NCI-H69 (cell line): ENCODE measurements at regions not wholly inside any gene's neighbourhood (a gene's known extent, or its start where the extent isn't known, plus 50 kb on each side); places are given as distances from the start of the nearest gene placed in this dataset.

Experiments
- DNase-seq: peaks from one replicate; lab custom pipeline; 2025; lab: John Stamatoyannopoulos, UW

DNA sequence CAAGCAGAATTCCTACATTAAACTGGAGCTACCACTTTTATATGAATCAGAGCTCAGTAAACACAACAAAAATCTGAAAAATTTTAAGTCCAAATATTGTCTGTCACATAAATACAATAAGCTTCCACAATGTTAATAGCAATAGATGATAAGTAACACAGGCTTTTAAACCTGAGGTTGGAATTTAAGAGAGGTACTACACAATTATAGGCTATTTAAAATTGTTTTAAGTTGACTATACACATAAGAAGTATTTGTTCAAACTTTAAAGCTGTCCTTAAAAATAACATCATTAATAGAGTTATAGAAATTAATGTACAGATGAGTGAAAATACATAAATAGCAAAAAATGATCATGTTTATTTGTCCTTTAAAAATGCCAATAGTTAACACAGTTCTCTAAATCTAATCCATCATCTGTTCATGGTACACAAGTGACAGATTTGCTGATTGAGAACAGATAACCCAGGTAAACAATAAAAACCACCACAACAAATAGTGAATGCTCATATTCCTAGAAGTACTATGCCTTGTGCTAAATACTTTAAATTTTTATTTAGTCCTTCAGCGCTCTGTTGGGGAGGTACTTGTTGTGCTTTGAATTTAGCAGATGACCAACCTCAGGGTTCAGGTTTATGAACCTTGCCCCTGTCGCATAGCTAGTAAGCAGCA lies 382.3 kb upstream of the ID4 start:
- no peak for DNase-seq

GRCh38 chr6:19463250-19463649 lies 373.9 kb upstream of the ID4 start:
- DNase-seq = peak; percentile 51

DNA sequence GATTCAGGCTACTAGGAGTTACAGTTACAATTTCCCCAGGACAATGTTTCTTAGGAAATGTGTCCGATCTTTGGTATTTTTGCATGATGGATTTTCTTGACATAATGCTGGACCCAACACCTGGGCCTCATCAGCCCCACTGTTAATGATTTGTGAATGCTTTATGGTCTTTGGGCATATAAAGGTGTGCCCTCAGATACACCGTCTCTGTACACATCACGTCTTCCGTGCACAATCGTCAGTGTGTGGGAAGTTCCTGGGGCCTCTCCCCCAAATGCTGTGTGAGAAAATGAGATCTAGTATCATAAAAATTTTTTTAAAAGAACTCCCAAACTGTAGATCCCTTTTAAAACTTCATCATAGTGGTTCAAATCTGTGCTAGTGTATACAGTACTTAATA lies 373.2 kb upstream of the ID4 start:
- DNase-seq = no peak

GRCh38 chr6:19465256-19465655 lies 371.9 kb upstream of the ID4 start:
- peak; percentile 82 for DNase-seq

- DNase-seq = peak; percentile 92
Observed at GRCh38 chr6:19465760-19466159, 371.4 kb upstream of the ID4 start.

DNA sequence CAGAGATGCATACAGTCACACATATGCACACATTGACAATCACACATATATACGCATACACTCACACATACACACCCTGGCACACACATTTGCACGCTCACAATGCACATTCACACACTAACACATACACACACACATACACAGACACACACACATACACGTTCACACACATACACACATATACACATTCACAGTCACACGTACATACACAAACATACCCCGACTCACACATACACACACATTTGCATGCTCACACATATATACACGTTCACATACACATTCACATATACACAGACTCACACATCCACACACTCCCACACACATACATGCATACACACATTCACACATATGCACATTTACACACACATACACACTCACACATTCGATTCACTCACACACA lies 366.8 kb upstream of the ID4 start:
- no peak for DNase-seq

- peak; percentile 25 for DNase-seq
Observed at GRCh38 chr6:19472153-19472552, 365.0 kb upstream of the ID4 start.

- peak; percentile 27 for DNase-seq
Observed at GRCh38 chr6:19472850-19473249, 364.3 kb upstream of the ID4 start.

DNA sequence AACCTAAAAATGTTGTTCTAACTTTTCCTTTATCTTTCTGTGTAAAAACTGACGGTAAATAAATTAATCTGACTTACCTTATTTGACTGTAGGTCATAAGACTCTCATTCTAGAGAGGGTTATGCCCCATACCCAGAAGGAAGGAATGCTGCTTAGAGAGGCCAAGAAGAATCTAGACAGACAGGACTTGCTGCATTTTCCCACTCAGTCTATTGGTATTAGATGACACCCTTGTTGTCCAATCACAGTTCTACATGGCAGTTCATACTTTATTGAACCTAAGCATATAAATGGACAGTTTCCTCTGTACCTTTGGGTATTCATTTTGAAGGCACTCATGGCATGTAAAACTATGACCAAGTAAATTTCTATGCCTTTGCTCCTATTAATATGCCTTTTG lies 359.6 kb upstream of the ID4 start:
- DNase-seq = no peak

GRCh38 chr6:19478273-19478672 lies 358.9 kb upstream of the ID4 start:
- no peak for DNase-seq

DNA sequence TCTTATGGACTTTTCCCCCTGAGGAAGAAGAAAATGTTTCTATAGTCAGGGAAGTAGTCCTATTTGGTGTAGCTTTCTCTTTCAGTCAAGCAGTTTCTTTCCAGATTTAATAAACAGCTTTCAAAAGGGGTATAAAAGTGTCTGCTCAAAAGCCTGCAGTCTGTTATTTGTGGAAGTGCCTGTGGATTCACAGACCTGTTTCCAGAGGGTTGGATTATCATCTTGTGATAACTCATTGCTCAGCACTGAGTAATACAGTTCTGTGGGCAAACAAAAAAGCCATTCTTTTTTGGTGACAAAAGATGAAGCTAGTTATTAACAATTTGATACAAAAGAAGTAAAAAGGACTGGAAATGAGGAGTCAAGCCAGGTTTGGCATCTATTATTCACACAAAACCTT lies 358.2 kb upstream of the ID4 start:
- DNase-seq = peak; percentile 46

DNA sequence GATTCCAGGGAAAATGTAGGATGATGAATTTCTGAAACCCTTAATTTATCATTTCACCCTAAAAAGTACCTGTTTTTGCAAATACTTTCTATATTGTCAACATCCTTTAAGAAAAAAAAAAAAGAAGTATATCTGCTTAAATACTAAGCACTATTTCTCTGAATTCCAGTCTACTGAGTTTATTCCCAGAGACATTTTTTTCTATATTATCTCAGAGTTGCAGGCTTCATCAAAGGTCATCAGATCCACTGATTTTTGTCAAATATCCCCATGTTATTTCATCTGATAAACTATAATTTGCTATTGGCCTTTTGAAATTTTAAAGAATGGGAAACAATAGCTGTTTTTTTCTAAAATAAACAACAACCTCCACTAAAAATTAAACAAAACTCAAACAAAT lies 357.6 kb upstream of the ID4 start:
- no peak for DNase-seq

- DNase-seq = peak; percentile 41
Observed at GRCh38 chr6:19492636-19493405, 344.3 kb upstream of the ID4 start.

- DNase-seq = no peak
Observed at GRCh38 chr6:19501737-19502245, 335.4 kb upstream of the ID4 start.

DNA sequence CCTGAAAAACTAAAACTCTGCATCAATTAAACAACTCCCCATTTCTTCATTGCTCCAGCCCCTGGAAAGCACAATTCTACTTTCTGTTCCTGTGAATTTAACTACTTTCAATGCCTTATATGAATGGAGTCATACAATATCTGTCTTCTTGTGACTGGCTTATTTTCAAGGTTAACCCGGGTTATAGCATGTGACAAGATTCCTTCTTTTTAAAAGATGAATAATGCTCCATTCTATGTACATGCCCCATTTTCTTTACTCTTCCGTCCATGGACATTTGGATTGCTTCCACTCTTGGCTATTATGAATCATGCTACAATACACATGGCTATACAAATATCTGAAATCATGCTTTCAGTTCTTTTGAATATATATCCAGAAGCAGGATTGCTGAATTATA lies 334.9 kb upstream of the ID4 start:
- no peak for DNase-seq

DNA sequence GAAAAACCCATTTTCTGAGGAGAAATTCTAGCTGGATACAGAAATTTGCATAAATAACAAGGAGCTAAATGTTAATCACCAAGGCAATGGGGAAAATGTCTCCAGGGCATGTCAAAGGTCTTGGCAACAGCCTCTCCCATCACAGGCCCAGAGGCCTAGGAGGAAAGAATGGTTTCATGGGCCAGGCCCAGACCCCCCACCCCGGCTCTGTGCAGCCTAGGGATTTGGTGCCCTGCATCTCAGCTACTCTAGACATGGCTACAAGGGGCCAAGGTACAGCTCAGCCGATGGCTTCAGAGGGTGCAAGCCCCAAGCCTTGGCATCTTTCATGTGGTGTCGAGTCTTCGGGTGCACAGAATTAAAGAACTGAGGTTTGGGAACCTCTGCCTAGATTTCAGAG lies 321.2 kb upstream of the ID4 start:
- no peak for DNase-seq

- DNase-seq = no peak
Observed at GRCh38 chr6:19519941-19520340, 317.2 kb upstream of the ID4 start.

- DNase-seq = peak; percentile 49
Observed at GRCh38 chr6:19524366-19525186, 312.6 kb upstream of the ID4 start.

DNA sequence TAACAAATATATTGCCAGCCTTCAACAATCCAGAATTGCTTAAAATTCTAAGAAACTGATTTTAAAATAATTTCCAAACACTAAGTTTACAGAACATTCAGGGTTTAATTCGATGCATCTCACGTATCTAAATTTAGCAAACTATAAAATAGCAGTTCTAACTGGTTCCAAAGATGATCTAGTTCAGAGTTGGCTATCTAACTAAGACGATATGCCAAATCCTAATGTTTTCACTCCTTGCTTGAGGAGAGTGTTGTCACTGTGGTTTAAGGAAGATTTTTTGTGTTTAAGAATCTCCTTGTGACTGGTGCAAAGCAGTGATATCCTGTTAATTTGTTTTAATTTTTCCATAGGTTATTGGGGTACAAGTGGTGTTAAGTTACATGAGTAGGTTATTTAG lies 311.5 kb upstream of the ID4 start:
- DNase-seq = no peak

DNA sequence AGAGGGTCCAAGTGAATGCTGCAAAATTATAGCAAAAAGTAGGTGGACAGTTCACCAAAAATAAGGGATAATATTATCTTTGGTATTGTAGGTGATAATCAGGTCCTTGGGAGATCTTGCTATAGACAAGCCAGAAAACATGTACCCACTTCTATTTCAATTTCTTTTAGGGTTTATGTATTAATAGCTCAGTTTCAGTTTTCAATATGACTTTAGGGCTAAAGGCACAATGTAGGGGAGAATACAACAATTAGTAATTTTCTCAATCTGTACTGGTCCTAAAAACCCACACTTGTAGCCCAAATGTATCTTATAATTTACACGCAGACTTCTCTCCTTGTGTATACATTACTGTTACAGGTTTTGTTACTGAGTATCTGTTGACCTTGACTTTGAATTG lies 307.0 kb upstream of the ID4 start:
- DNase-seq = no peak

- DNase-seq = peak; percentile 45
Observed at GRCh38 chr6:19535351-19535750, 301.8 kb upstream of the ID4 start.

- DNase-seq = peak; percentile 78
Observed at GRCh38 chr6:19536838-19537237, 300.3 kb upstream of the ID4 start.

DNA sequence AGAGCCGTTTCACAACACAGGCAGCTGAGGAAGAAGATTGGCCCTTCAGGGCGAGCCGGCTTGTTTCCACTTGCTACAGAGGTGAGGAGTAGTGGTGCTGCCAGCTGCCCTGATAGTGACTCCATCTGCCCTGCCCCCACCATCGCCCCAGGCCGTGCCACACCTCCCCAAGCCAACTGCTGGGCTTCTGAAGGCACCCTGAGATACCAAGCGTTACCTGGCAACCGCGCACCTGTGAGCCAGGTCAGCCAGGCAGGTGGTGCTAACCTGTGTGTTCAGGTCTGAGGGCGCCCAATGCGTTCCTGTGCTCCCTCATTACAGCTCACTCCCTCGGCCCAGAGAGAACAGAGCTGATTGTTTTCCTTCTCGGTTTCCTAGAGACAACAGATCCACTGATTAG lies 299.1 kb upstream of the ID4 start:
- peak; percentile 100 for DNase-seq
